ENCODE measurements at regions not wholly inside any gene's neighbourhood (a gene's known extent, or its start where the extent isn't known, plus 50 kb on each side); places are given as distances from the start of the nearest gene placed in this dataset.

- no peak for DNase-seq
Measured at GRCh38 chr12:58819345-58819744, 101.0 kb downstream of the LRIG3 start.

- no peak for DNase-seq
Measured at GRCh38 chr12:58819985-58820384, 100.3 kb downstream of the LRIG3 start.
